NCI-H82 treated with DMSO at 0.1 percent for 48 hours (cell line): ENCODE measurements at regions not wholly inside any gene's neighbourhood (a gene's known extent, or its start where the extent isn't known, plus 50 kb on each side); places are given as distances from the start of the nearest gene placed in this dataset.

Source experiments
- DNase-seq: peaks from one replicate; lab custom pipeline; 2025; ENCODE audit not compliant: unreplicated experiment; lab: John Stamatoyannopoulos, UW

DNA sequence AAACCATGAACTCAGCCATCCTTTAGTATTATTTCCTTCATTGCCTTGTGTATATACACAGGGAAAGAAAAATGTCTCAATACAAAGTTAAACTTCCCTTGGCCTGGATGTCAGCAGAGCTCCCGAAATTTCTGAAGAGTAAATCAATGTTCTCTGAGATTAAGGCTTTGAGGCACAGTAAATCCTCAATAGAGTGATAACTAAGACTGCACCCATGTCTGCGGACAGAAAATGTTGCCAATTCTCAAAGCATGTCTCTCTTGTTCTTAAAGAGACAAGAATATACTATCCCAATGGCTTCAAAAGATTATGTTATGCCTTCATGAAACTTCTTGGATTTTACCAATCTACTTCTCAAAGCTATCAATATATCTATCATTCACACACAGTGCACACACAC, 1196.7 kb upstream of the TENM4 start:
- DNase-seq: no peak

DNA sequence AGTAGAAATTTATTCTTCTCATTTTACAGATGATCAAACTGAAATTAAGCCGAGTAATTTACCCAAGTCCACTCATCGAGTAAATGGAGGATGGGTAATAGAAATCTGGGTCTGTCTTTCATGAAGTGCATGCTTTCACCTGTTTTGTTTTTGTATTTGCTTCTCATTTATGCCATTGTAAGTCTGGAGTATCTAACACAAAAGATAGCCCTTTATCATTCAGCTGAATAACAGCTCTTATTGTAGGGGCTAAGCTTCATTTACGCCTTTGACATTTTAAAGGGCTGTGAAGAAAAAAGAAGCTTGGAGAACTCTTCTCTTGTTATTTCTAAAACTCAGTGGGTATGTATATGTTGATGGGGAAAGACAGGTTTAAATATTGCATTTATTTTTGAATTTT, 1196.2 kb upstream of the TENM4 start:
- no peak for DNase-seq

DNA sequence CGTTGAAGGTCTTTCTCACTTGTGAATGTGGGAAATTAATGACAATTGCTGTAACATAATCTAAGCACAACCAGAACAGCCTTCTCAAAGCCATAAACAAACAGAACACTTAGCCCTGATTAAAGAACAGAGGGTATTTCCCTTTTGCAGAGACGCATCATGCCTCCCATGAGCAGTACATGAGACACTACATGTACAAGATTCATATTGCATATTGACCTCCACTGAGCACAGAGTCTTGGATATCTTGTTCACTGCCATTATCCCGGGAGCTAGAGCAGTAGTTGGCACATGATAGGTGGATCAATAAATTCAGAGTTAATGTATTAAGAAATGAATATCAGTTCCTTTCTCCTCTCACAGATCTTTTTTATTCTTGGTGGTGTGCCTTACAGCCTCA, 1194.3 kb upstream of the TENM4 start:
- DNase-seq: no peak

DNA sequence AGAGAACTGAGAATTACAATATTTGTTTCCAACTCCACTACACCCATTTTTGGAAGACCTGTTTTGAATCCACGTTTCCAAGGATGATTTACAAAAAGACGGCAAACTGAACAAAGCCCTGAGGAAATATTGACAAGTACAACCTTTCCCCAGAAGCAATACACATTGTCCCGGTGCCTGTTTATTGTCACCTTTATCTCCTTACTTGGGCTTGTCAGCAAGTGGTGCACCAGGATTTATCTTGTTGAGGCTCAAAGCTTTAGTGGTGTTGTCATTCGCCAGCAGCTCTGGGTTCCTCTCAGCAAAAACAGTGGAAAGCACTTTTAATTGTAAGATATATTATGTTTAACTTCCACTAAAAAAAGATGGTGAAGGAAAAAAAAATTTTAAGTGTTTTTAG, 1191.9 kb upstream of the TENM4 start:
- DNase-seq: no peak

DNA sequence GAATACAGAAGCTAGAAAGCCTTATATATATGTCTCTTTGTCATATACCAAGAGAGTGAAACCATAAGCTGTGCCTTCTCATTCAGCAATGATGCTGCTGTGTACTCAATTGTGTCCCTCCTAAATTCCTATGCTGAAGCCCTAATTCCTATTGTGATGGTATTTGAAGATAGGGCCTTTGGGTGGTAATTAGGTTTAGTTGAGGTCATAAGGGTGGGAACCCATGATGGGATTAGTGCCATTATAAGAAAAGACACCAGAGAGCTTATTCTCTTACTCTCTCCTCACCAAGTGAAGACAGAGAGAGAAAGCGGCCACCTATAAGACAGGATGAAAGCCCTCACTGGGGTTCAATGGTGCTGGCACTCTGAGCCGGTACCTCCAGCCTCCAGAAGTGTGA, 1191.3 kb upstream of the TENM4 start:
- DNase-seq: no peak

DNA sequence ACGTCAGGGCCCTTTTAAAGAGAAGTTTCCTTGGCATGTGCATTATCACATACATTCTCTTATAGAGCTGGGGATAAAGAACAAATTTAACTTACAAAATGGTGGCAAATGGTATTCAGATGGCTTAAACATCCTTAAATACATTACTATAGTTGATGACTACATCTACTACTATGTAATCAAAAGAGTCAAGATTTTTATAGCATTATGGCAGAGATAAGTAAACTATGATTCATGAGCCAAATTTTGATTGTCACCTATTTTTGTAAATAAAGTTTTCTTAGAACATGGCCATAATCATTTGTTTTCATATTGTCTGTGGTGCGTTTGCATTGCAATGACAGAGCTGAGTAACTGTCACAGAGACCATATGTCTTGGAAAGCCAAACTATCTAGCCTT, 1188.6 kb upstream of the TENM4 start:
- no peak for DNase-seq

GRCh38 chr11:80627364-80627763, 1186.5 kb upstream of the TENM4 start:
- DNase-seq: peak; percentile 4

DNA sequence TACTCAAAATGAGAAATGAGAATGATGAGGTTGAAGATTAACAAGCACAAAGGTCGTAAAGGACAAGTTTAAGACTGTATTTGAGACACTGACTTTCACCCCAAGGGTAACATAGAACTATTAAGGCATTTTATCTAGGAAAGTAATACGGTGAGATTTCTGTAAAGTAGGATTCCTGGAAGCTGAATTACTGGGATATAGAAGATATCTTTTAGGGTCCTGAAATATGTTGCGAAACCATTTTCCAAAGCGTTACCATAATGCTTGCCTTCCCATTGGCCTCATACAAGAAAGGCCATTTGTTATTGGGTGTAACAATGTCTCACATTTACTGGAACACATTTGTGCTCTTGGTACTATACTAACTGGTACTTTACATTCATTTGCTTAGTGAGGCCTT, 1185.9 kb upstream of the TENM4 start:
- DNase-seq: no peak

DNA sequence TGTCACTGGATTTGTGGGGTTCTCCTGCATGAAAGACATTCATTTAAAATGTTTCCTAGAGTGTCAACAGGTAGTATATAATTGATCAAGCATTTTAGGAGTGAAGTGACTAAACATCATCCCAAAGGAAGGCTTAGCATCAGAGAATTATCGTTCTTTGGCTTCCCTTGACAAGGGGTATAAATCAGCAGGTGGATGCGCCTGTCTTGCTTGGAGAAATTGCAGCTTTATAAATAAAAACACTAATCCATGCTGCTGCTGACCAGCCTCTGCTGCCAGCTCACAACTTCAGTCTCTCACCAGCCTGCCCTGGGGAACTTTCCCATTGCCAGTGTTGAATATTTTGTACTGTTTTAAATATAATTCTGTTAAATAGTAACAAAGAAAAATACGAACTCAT, 1184.7 kb upstream of the TENM4 start:
- DNase-seq: no peak

GRCh38 chr11:80621871-80622270, 1181.0 kb upstream of the TENM4 start:
- no peak for DNase-seq

DNA sequence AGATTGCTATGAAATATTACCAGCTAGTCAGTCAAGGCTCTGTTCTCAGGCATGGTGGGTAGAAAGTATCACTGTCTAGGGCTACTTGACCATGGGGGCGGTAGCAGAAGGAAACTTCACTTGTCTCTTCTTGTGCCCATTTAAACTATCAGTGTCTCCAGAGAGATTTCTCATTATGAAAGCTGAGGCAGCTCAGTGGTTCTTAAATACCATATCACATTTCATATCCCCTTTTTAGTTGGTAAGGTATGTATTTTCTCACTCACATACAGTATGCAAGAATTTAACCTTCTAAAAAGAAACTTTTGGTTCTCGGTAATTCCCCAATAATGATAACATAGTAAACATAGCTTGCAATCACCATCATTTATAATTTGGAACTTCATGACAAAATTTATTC, 1180.0 kb upstream of the TENM4 start:
- DNase-seq: no peak

DNA sequence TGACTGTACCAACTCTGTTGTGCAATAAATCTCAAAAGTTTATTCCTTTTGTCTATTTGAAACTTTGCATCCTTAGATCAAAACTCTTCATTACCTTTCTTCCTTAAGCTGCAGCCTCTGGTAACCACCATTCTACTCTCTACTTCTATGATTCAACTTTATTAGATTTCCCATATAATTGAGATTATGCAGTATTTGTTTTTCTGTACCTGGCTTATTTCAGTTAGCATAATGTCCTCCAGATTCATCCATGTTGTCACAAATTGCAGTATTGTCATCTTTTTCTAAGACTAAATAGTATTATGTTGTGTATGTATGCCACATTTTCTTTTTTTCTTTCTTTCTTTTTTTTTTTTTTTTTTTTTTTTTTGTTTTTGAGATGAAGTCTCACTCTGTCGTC, 1176.3 kb upstream of the TENM4 start:
- DNase-seq: no peak

DNA sequence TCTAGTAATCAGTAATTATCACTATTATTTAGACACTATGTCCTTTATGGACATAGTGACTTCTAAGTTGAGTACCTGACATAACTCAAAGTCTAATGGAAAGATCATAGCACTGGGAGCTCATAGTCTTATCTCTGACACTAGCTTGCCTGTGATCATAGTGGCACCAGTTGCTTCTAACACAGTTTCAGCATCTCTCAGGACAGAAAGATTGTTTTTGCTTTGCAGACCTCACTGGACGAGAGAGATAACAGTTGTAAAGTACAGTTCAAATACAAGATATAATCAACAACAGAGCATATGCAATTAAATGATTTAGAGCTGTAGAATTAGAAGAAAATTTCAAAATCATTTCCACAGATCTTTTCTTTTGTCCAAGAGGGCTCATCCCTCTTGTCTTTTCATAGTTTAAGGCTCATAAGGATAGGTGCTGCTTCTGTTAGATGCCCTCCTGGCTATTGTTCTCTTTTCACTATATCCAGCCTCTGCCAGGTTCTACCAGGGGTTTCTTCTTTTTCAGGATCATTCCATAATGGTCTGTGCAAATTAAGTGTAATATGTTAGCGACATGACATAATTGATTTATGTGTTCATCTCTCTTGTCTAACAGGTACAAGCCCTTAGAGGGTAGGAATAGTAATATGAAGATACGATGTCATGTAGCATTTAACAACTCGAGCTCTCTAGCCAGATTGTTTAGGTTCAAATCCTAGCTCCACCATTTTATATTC, 1175.4 kb upstream of the TENM4 start:
- DNase-seq: no peak

GRCh38 chr11:80613655-80614054, 1172.8 kb upstream of the TENM4 start:
- no peak for DNase-seq

- no peak for DNase-seq
These were observed 1169.7 kb upstream of the TENM4 start for GRCh38 chr11:80610516-80610915.

DNA sequence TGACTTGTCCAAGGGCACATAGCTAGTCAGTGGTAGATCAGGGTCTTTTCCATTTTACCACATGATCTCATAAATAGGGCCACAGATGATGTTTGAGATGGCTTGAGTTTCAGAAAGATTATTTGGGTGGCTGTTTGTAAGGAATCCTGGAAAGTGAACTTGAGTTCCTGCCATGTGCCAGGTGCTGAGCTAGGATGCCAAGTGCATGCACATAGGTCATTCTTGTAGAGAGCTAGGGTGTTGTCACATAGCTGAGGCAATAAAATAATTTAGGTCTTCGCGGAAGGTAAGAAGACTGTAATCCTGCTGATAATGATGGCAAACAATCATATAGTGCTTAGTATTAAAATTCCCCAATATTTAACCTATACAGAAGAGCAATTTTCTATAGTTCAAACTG, 1162.6 kb upstream of the TENM4 start:
- no peak for DNase-seq

DNA sequence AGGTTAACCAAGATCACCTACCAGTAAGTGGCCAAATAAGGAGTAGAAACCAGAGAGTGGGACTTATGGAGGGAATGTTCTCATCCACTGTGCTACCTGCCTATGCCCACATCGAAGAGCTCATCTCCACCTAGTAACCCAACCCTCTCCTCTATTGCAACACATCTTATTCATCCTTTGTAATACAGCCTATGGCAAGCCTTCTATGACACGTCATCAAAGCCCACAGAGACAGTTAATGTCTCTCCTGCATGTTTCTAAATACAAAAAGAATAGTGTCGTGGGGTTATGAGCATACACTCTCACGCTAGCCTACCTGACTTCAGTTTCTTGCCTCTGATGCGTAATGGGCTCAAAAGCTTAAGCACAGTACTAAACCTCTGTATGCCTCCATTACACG, 1158.1 kb upstream of the TENM4 start:
- no peak for DNase-seq

GRCh38 chr11:80596291-80596810, 1155.5 kb upstream of the TENM4 start:
- no peak for DNase-seq

GRCh38 chr11:80595011-80595410, 1154.2 kb upstream of the TENM4 start:
- peak; percentile 12 for DNase-seq

DNA sequence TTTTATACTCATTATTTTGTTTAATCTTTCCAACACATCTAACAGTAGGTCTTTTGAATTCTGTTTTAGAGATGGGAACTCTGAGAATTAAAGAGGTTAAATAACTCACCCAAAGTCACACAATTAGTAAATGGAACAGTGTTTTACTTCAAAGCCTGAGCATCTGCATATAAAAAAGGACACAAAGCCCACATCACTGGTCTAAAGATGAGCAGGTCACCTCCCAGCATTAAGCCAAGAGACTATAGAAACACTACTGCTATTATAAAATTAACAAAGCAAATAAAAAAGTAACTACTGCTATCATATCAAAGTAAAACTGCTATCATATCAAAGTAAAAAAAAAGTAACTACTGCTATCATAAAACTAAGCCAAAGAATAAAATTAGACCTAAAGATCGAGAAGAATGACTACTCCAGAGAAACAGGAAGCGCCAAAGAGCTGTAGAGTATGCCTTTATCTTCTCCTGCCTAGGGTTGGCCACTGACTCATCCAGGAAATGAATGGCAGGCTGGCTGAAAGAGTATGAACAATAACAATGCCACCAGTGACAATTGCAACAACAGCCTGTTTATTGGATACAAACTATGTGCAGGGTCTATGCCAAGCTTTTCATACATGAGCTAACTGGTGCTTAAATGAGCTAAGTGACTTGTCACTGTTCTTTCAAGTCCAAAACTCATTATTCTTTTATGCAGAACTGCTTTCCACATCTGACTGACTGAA, 1153.0 kb upstream of the TENM4 start:
- DNase-seq: no peak

- no peak for DNase-seq
These were observed 1151.7 kb upstream of the TENM4 start for GRCh38 chr11:80592546-80592945.

- no peak for DNase-seq
These were observed 1147.1 kb upstream of the TENM4 start for GRCh38 chr11:80587906-80588305.

GRCh38 chr11:80586464-80586863, 1145.6 kb upstream of the TENM4 start:
- no peak for DNase-seq
